ENCODE measurements at regions not wholly inside any gene's neighbourhood (a gene's known extent, or its start where the extent isn't known, plus 50 kb on each side); places are given as distances from the start of the nearest gene placed in this dataset.

DNA sequence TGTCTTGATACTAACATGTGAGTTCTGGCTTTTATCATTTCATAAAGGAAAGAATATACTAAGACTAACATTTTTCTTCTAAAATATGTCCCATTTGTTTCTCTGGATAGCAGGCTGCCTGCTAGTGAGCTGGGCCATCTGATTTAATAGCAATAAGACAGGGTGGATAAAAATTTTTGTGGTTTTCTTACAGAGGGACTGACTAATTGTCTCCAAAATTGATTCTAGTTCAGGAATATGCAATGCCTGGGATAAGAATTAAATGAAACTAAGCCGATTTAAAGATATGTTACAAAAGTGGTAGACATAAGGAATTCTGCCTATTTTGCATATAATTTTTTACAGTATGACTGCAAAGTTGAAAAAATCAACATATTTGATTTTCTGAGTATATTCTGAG, 252.9 kb upstream of the NAV3 start:
- 96% methylated on average over 1 of the region's 1 CpG for WGBS
- TF ChIP-seq POLR2A (IDR thresholded peaks at IDR 0.05) (no peak), POLR2AphosphoS5 (IDR thresholded peaks at IDR 0.05) (no peak)
- TF ChIP-seq, protein P1, sequence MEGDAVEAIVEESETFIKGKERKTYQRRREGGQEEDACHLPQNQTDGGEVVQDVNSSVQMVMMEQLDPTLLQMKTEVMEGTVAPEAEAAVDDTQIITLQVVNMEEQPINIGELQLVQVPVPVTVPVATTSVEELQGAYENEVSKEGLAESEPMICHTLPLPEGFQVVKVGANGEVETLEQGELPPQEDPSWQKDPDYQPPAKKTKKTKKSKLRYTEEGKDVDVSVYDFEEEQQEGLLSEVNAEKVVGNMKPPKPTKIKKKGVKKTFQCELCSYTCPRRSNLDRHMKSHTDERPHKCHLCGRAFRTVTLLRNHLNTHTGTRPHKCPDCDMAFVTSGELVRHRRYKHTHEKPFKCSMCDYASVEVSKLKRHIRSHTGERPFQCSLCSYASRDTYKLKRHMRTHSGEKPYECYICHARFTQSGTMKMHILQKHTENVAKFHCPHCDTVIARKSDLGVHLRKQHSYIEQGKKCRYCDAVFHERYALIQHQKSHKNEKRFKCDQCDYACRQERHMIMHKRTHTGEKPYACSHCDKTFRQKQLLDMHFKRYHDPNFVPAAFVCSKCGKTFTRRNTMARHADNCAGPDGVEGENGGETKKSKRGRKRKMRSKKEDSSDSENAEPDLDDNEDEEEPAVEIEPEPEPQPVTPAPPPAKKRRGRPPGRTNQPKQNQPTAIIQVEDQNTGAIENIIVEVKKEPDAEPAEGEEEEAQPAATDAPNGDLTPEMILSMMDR (IDR thresholded peaks at IDR 0.05), result no peak
- no peaks in the 10 kb centered on the region for H3K9me3 ChIP-seq
- no peak overlapping the region for H3K27ac ChIP-seq
- no peak overlapping the region for H3K4me3 ChIP-seq
- intact Hi-C loops (cut with DNase I), result no loop called here
- H3K27me3 ChIP-seq (replicated peaks; ENCODE audit: insufficient read depth), result no peaks in the 10 kb centered on the region
- no peaks in the 10 kb centered on the region for H3K36me3 ChIP-seq
- no peak for DNase-seq (ENCODE audit: low spot score)
- no peaks in the 10 kb centered on the region for H3K4me1 ChIP-seq (replicated peaks)

DNA sequence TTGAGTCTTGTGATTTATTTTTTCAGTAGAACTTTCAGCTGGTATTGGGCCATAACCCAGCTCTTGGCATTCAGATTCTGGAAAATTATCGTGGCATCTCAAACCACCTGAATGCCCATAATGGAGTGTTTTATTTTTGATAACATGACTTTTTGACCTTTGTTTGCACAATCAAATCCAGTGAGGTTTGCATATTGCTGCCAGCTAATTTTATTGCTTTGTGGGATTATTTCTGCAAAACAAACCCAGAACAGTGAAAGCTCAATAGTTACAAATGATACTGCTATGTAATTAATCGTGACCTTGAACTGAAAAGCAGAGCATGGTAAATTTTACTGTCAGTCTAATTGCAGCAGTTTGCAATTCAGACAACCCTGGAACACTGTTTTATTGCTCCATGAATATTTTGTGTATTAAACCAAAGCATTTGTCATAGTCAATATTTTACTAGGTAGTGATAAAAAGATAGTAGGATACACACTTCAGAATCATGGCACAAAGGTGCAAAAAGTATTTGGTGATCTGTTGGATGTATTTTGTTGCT, 255.2 kb upstream of the NAV3 start:
- Histone ChIP-seq H3K9me3 (no peaks in the 10 kb centered on the region), H3K4me3 (no peak overlapping the region), H3K27ac (no peak overlapping the region), H3K27me3 (replicated peaks; ENCODE audit: insufficient read depth) (no peaks in the 10 kb centered on the region), H3K4me1 (replicated peaks) (no peaks in the 10 kb centered on the region), H3K36me3 (no peaks in the 10 kb centered on the region)
- TF ChIP-seq, protein P1 (IDR thresholded peaks at IDR 0.05), result no peak
- TF ChIP-seq POLR2A (IDR thresholded peaks at IDR 0.05) (no peak), POLR2AphosphoS5 (IDR thresholded peaks at IDR 0.05) (no peak)
- WGBS, result 32% methylated on average over 2 of the region's 2 CpGs
- intact Hi-C loops (cut with DNase I), result no loop called here
- DNase-seq (ENCODE audit: low spot score), result no peak

DNA sequence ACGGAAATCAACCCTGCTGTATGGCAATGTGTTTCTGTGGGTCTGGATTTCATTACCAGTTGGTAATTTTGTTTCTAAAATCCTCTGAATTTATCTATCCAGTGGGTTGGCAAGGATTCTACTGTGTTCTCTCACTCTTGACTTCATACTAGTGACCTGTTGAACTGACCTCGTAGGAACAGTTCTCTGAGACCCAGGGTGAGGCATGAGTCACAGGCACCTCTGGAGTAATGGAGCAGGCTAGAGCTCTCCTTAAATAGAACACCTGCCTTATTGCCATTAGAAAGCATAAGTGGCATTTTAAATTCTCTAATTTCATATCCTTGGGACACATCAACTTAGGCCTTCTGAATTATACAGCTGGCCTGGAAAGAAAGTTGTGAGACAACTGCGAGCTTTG, 258.3 kb upstream of the NAV3 start:
- Histone ChIP-seq H3K4me3 (no peak overlapping the region), H3K27me3 (replicated peaks; ENCODE audit: insufficient read depth) (no peaks in the 10 kb centered on the region), H3K4me1 (replicated peaks) (no peaks in the 10 kb centered on the region), H3K9me3 (no peaks in the 10 kb centered on the region), H3K36me3 (no peaks in the 10 kb centered on the region), H3K27ac (no peak overlapping the region)
- no peak for TF ChIP-seq POLR2A (IDR thresholded peaks at IDR 0.05)
- TF ChIP-seq, protein P1 (IDR thresholded peaks at IDR 0.05), result no peak
- TF ChIP-seq POLR2AphosphoS5 (IDR thresholded peaks at IDR 0.05), result no peak
- intact Hi-C loops (cut with DNase I), result no loop called here
- DNase-seq (ENCODE audit: low spot score), result no peak
- WGBS, result 88% methylated on average over 3 of the region's 3 CpGs

DNA sequence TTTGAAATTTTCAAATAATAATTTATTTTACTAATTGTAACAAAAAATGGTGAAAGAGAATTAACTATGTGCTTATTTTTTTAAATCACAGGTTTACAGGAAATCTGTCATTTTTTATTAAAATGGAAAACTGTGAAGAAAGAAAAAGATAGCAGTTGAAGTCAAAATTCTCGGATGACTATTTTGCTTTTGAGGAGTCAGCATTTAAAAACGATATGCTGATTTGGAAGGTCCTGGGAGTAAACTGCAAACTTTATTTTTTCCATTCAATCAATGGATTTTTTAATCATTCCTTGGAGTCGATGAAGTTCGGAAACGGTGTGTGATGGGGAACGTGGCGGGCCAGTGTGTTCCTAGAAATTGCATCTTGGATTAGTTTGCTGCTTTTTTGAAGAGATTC, 258.9 kb upstream of the NAV3 start:
- Histone ChIP-seq H3K36me3 (no peaks in the 10 kb centered on the region), H3K9me3 (no peaks in the 10 kb centered on the region), H3K4me3 (no peak overlapping the region), H3K27ac (no peak overlapping the region), H3K4me1 (replicated peaks) (no peaks in the 10 kb centered on the region), H3K27me3 (replicated peaks; ENCODE audit: insufficient read depth) (no peaks in the 10 kb centered on the region)
- intact Hi-C loops (cut with DNase I), result no loop called here
- 92% methylated on average over 7 of the region's 7 CpGs for WGBS
- DNase-seq (ENCODE audit: low spot score), result no peak
- TF ChIP-seq, protein P1 (IDR thresholded peaks at IDR 0.05), result no peak
- TF ChIP-seq POLR2A (IDR thresholded peaks at IDR 0.05) (no peak), POLR2AphosphoS5 (IDR thresholded peaks at IDR 0.05) (no peak)

DNA sequence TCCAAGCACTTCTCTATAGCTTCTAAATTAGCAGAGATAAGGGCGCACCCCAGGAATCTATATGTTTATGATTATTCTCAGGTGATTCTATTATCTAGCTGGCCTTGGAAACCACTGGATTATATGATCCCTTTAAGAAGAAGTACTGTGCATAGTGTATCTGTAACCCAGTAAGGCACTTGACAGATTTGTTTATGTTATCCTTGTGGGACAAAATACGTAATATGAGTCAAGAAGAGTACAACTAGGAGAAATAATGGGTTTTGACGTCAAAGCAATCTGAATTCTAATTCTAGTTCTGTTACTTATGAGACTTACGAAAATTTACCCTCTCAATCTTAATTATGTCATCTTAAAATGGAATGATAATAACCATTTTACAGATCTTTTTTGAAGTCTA, 259.6 kb upstream of the NAV3 start:
- Histone ChIP-seq H3K27me3 (replicated peaks; ENCODE audit: insufficient read depth) (no peaks in the 10 kb centered on the region), H3K9me3 (no peaks in the 10 kb centered on the region), H3K27ac (no peak overlapping the region), H3K4me3 (no peak overlapping the region), H3K36me3 (no peaks in the 10 kb centered on the region), H3K4me1 (replicated peaks) (no peaks in the 10 kb centered on the region)
- TF ChIP-seq, protein P1 (IDR thresholded peaks at IDR 0.05), result no peak
- TF ChIP-seq POLR2A (IDR thresholded peaks at IDR 0.05), result no peak
- no peak for TF ChIP-seq POLR2AphosphoS5 (IDR thresholded peaks at IDR 0.05)
- no peak for DNase-seq (ENCODE audit: low spot score)
- intact Hi-C loops (cut with DNase I), result no loop called here
- WGBS, result 84% methylated on average over 4 of the region's 4 CpGs
